HG03108 (cell line): ENCODE measurements at regions not wholly inside any gene's neighbourhood (a gene's known extent, or its start where the extent isn't known, plus 50 kb on each side); places are given as distances from the start of the nearest gene placed in this dataset.

Experiments
- ATAC-seq: cut with Tn5 transposase; IDR thresholded peaks from one replicate; pipeline ENCODE4 v1.9.1; 2021; ENCODE audit warnings: moderate library complexity; ENCODE audit not compliant: unreplicated experiment

DNA sequence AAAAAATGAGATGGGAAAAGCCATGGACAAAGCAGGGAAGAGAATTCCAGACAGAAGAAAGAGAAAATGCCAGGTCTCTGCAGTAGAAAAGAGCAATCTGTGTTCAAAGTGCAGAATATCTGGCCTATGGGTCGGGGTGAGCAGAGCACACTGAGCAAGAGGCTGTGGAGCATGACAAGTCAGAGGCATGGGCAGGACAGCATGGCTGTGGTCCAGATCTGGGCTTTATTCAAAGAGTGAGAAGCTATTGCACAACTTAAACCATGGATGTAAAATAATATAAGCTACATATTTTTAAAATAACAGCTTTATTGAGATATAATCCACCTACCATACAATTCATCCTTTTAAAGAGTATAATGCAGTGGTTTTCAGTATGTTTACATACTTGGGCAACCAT is 133.1 kb upstream of the SPDL1 start:
- ATAC-seq: no peak

DNA sequence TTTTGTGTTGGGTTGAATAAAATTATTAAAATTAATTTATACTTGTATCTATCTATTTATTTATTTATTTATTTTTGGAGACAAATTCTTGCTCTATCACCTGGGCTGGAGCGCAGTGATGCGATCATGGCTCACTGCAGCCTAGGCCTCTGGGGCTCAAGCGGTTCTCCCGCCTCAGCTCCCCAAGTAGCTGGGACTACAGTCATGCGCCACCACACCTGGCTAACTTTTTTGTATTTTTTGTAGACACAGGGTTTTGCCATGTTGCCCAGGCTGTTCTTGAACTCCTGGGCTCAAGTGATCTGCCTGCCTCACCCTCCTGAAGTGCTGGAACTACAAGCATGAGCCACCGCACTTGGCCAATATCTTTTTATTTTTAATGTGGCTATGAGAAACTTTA is 134.7 kb upstream of the SPDL1 start:
- ATAC-seq: no peak

DNA sequence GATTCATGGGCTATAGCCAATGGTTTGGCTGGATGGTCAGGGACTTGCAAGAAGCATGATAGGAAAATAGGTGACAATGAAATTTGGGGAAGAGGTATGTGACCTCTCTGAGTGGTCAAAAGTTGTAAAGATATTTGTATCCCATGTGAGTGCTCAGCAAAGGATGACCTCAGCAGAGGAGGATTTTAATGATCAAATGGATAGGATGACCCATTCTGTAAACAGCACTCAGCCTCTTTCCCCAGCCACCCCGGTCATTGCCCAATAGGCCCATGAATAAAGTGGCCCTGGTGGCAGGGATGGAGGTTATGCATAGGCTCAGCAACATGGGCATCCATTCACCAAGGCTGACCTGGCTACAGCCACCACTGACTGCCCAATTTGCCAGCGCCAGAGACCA is 138.4 kb upstream of the SPDL1 start:
- no peak for ATAC-seq

DNA sequence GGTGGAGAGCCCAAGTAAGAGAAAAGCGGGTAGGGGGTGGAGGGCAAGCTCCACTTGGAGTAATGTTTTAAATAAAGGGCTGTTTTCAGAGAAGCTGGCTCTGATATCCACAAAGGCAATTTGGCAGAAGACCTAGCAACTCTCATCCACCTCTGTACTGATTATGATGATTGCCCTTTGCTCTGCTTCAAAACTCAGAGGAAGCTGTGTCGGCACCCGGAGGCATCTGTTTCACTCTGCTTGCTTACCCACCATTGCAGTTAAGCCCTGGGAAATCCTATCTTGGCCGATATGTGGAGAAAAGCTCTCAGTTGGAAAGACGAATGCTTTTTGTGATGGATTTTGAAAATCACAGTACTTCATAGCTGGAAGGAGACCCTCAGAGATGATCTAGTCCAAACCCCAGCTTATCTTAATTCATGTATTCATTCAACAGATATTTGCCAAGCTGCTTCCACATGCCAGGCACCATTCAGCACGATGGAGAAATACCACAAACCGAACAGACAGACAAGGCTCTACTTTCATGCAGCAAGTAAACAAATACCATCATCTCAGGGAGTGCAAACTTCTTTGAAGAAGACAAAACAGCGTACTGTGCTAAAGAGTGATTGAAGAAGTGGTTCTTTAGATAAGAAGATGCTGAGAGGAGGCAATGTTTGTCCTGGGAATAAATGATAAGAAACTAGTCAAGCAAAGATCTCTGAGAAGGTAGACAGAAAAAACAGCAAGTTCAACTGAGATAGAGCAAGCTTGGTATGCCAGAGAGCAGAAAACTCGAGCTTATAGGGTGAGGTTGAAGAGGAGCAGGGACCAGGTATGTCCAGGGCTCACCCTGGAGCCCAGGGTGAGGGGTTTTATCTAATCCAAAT is 140.4 kb upstream of the SPDL1 start:
- no peak for ATAC-seq

DNA sequence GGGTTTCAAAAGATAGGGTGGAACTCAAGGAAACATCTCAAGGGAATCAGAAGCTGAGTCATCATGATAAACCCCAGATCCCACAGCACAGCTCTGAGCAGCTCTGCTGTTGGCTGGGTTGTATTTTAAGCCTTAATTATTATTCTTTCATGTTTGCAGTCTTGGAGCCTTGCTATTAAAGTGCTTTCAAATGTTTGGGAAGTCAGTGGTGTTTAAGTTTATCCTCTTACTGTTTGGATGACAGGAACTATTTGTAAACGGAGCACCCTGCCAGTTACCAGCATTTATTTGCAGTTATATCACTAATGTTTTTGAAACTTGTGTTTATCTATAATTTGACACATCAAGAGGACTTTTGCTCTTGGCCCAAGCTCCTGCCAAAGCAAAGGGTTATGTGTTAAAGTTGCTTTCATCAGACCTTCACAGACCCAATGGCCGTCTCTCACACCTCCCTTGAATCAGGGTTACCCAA is 141.1 kb upstream of the SPDL1 start:
- no peak for ATAC-seq

DNA sequence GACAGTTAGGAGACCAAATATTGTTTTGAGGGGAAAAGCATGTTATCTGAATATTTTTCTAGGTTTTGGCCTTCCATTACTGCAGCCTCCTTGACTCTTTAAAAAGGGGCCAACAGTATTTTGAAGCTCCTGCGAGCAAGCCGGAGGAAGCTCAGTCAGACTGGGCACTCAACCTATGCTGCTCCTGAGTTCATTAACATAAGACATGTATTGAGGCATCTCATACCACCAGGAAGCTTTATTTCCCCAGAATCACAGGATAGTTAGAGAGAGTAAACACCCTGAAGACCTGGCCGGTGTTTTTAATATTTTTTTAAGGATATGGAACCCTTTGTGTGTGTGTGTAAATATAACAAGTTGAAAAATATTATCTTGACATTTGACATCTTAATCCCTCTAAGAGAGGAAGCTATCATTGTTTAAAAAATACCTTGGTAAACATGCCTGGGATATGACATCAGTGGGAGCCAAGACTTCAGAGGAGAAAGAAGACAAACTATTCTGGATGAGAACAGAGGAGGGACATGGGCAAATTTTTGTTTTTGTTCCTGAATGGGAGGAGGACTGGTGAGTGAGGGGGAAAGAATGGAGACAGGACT is 139.3 kb upstream of the SLIT3 start:
- ATAC-seq: no peak

DNA sequence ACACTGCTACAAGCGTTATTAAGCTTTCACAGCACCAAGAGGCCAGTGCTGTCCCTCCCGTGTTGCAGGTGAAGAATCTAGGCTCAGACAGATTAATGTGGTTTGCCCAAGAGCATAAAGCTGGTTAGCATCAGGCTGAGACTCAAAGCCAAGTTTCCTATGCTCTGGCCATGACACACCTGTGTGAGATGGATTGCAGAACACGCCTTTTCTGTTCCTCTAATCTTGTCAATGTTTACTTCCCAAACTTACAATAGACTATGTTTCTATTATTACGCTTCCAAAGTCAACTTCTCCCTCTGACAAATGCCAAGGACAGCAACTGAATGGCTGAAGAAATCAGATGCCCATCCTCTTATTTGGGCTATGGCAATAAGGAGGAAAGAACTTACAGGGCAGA is 138.4 kb upstream of the SLIT3 start:
- no peak for ATAC-seq

DNA sequence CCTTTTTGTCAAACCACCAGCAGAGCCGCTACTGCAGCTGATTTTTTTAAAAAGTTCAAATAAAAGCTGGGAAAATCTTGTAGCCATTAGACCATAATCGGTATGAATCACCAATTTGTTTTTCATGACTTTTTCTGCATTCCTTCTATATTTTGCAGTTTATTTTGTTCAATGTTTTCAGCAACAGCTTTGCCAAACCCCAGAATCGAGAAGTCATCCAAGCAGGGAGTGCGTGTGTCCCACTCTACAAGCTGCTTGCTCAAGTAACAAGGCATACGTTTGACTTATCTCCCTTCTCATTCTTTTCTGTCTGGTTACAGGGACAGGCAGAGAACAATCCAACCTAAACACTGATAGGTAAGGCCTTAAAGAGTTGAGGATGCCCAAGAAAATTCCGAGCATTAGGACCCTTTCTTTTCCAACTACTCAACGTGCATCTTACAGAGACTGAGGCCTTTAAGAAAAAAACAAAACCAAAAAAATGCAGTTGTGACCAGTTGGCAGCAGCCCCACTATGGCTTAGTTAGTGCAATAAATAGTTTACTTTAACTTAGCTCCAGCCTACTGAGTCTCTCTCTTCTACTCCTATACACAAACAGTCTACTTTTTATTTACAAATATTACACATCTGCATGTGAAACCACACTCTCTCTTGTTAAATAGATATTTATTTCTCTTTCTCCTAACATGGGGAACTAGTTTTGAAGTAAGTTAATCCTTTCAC is 134.7 kb upstream of the SLIT3 start:
- ATAC-seq: no peak

DNA sequence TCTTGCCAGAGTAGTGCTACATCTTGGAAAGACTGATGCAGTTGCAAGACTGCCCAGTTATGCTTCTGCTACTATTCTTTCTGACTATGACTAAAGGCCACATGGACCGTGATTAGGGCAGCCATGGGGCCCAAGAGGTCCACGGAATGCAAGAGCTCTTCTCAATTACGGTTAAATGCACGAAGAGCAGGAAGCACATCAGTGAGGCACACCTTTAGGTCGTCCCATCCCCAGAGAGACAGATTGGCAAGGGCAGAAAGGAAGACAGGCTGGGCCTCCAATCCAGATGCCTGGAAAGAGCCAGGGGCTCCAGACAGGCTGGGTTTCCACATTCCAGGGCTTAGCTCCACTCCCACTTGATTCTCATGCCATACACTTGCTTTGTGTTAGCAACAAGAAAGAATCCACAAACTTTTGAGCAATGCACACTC is 132.3 kb upstream of the SLIT3 start:
- ATAC-seq: no peak

DNA sequence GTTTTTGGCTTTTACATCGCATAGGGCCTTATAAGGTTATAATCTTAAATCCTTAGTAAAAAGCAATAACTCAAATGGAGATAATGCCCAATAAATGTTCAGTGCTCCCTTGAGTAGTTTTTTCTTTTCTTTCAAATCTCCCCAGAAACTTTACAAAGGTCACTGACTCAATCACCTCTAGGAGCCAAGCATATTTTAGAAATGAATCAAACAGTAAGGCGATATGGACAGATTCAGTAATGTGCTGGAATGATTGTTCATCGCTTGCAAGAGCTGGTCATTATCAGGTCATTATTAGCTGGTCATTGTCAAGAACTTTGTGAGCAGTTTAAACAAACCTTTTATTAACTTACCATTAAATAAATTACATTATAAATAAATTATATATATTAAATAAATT is 130.4 kb upstream of the SLIT3 start:
- no peak for ATAC-seq

DNA sequence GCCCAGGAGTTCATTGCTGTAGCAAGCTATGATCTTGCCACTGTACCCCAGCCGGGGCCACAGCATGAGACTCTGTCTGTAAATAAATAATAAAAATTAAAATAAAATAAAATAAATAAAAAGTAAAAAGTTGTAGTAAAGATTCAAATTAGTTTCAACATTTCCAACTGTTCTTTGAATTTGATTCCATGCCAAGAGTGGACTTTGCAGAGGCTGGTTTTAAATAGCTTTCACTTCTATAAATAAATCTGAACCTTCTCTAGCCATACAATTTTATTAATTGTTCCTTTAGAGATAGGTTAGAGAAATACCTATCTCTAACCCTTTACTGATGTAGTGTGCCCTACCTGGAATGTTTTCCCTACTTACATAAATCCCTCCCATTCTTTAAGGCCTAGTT is 129.7 kb upstream of the SLIT3 start:
- no peak for ATAC-seq

DNA sequence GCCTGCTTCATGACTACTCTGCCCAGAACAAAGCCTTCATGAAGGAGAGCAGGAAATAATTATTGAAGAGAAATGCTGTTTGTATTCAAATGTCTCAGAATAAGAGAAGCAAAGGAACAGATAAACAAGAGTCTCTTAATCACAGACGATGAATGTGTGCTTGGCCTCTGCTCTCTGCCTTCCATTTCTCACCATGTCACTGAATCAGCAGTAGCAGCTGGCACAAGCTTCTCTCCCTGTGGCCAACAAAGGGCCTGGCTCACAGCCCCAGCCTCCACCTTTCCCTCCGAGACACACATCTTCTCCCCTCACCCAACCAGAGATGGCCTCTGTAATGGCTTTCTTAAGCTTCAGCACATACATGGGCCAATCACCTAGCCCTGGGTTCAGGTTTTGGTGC is 128.1 kb upstream of the SLIT3 start:
- no peak for ATAC-seq

DNA sequence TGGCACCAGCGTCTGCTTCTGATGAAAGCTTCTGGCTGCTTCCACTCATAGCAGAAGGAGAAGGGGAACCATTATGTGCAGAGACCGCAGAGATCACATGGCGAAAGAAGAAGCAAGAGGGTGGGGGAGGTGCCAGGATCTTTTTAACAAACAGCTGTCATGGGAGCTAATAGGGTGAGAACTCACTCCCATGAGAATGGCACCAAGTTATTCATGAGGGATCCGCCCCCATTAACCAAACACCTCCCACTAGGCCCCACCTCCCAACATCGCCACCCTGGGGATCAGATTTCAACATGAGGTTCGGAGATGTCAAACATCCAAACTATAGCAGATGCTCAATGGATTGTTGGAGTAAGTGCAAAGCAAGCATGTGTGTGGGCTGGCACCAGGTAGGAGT is 125.8 kb upstream of the SLIT3 start:
- no peak for ATAC-seq

DNA sequence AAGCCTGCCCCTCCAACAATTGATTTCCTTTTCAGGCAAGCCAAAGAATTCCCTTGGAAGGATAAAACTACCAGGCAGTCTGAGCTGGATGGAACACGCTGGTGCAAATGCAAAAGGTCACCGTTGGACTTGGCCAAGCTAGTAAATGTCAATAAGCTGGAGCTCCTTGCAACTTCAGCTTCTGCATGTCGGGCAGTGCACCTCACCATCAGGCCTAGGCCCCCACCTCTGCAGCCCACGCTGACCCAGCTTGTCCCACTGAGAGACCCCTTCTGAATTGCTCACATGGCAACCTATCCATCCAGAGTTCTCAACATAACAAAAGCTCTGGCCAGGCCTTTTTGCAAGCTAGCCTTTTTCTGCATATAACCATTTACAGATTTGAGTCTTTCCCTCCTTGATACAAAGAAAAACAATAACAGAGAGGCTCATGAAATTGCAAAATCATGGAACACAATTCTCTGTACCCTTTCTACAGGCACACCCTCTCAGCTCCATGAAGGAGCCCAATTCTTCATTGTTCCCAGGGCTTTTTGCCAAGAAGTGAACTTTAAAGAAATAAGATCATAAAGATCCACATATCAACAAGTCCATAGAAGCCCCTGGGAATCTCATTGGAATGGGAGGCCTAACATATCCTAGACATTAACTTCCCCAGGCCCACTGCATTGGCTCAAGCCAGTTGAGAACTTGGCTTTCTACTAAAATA is 123.9 kb upstream of the SLIT3 start:
- ATAC-seq: no peak

DNA sequence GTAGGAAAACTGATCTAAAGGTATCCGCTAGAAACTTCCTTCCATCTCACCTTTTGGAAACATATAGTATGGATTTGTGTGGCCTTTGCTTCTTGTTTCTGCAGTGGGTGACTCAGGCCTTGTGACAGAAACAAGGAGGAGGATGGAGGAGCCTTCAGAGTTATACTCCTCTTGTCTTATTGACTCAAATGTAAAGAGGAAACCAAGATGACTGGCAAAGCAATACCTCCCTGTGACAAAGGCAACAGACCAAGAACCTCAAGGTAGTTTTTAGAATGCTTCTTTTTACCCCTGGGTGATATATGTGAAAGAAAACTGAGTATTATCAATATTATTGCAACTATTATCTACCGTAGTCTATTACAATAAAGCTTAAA is 123.3 kb upstream of the SLIT3 start:
- ATAC-seq: no peak

DNA sequence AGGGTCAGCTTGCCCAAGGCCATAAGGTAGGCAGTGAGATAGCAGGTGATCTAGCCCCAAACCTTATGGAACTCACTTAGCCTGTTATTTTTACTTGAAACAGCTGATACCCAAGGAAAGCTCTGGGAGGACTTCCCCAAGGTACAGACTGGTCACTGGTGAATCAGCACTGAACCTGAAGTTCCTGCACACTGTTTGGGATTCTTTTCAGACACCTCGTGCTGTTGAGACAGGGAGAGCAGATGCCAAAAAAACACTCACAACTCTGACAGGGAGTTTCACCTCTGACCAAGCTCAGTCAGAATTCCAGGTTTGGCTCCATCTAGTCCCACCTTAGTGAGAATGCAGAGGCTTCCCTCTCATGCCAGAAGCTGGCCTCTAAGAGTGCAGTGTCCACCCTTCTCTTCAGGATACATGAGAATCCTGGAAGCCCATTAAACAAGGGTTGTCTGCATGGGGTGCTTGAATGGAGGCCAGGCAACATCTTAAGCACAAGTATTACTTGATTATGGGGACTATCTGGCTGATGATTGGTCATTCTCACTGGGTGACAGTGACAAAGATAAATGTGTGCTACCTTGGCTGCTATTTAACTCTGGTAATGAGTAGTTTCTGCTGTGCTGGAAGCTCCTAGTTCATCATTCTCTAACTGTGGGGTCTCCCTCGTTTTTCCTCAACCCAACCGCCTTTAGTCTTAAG is 122.8 kb upstream of the SLIT3 start:
- ATAC-seq: no peak

DNA sequence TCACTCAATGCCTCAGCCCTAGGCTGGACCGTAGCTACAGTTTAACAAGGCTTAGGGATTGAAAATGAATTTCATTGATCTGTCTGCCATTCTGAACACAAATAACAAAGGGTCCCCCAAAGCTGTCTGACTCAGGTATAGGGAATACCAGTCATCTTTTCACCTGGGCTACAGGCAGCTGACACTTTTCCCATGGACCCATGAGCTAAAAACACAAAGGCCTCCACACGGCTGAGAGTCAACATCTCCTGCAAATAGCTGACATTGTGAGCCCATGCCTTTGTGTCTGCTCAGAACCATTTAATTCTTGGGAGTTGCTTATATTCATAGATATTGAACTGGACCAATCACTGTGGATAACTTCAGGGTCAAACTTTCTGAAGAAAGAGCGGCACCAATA is 121.1 kb upstream of the SLIT3 start:
- no peak for ATAC-seq

DNA sequence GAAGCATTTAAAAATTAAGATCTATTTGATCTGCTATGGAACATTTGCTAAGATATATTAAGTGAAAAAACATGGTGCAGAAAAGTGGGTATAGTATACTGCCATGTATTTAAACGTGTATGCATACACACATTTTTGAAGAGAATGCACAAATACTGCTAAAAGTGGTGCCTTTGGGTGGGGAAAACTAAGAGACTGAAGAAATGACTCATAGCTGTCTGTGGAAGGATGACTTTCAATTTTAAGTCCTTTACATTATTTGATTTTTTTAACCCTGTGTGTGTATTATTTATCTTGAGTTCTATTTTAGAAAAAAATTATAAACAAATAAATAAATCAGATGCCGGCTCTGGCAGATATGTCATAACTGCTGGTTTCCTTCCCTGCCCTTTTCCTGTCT is 120.7 kb upstream of the SLIT3 start:
- no peak for ATAC-seq

DNA sequence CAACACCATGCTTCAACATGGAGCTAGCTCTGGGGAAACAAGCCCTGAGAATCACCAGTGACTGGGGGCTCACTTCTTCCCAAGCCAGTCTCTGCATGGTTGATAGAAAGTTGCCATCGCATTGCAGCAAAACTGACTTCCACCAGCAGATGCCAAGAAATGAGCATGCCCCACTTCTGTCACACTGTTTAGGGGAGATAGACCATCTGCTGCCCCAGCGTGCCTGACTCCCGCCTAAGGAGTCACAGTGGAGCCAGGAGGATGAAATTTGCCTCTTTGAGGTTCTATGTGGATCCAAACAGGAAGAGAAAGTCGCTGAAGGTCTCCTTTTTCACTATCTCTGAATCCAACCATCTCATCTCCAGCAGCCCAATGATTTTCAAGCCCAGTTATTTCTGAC is 116.7 kb upstream of the SLIT3 start:
- ATAC-seq: no peak

DNA sequence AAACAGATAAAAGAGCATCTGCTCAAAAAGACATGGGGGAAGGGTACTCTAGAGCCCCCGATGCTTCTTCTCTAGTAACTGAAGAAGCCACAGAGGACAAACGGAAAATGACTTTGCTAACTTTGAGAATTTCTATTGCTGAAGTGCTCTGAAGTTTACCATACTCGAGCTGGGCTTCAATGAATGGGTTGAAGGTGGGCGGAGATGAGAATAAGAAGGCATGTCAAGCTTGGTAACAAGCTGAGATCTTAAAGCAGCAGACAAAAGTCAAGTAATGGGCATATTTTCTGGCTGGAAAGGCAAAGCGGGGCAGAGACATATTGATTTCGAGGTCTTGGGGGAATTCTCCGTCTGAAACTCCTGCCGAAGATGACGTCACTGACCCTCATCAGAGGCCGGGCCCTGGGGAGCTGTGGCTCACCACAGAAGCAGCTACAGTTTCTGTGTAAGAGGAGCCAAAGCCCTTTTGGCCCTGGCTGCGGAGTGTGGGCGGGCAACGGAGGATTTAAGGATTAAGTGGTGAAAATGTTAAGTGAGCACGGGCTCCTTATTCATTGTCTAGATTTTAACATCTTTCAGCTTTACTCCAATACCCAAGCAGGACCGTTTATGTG is 115.8 kb upstream of the SLIT3 start:
- ATAC-seq: peak; percentile 95
